ENCODE measurements at regions not wholly inside any gene's neighbourhood (a gene's known extent, or its start where the extent isn't known, plus 50 kb on each side); places are given as distances from the start of the nearest gene placed in this dataset.

DNA sequence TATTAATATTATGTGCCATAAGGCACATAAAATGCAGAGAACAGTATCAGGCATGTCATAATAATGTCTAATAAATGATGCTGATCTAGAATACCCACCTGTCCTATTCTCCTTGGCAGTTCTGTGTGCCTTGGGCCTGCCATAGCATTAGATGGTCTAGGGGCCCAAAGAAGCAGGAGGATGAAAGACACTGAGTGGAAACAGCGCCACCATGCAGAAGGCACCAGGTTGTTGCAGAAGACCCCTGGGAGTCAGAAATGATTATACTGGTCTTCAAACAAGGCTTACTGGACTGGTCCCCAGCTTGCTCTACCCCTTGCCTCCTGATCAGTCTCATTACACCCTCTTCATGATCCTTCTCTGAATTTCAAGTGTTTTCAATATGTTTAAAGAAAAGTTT lies 353.3 kb downstream of the GRIN2B start:
- no peak overlapping the region for H3K4me3 ChIP-seq (ENCODE audit: low read depth, low read length)
- TF ChIP-seq, protein P1, sequence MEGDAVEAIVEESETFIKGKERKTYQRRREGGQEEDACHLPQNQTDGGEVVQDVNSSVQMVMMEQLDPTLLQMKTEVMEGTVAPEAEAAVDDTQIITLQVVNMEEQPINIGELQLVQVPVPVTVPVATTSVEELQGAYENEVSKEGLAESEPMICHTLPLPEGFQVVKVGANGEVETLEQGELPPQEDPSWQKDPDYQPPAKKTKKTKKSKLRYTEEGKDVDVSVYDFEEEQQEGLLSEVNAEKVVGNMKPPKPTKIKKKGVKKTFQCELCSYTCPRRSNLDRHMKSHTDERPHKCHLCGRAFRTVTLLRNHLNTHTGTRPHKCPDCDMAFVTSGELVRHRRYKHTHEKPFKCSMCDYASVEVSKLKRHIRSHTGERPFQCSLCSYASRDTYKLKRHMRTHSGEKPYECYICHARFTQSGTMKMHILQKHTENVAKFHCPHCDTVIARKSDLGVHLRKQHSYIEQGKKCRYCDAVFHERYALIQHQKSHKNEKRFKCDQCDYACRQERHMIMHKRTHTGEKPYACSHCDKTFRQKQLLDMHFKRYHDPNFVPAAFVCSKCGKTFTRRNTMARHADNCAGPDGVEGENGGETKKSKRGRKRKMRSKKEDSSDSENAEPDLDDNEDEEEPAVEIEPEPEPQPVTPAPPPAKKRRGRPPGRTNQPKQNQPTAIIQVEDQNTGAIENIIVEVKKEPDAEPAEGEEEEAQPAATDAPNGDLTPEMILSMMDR (IDR thresholded peaks at IDR 0.05; ENCODE audit: insufficient read depth, low read depth, low read length) = no peak
- DNase-seq (ENCODE audit: low read depth) = no peak

- no peak overlapping the region for H3K4me3 ChIP-seq (ENCODE audit: low read depth, low read length)
- TF ChIP-seq, protein P1 (IDR thresholded peaks at IDR 0.05; ENCODE audit: insufficient read depth, low read depth, low read length) = no peak
- DNase-seq (ENCODE audit: low read depth) = no peak
Observed at GRCh38 chr12:13627536-13627935, 353.9 kb downstream of the GRIN2B start.

GRCh38 chr12:13613297-13613696 lies 368.1 kb downstream of the GRIN2B start:
- no peak overlapping the region for H3K4me3 ChIP-seq (ENCODE audit: low read depth, low read length)
- TF ChIP-seq, protein P1 (IDR thresholded peaks at IDR 0.05; ENCODE audit: insufficient read depth, low read depth, low read length) = no peak

GRCh38 chr12:13609894-13610679 lies 371.3 kb downstream of the GRIN2B start:
- TF ChIP-seq, protein P1 (IDR thresholded peaks at IDR 0.05; ENCODE audit: insufficient read depth, low read depth, low read length) = no peak
- no peak for DNase-seq (ENCODE audit: low read depth)
- H3K4me3 ChIP-seq (ENCODE audit: low read depth, low read length) = no peak overlapping the region

More at GRCh38 chr12:13613297-13613696, 368.1 kb downstream of the GRIN2B start:
- no peak for DNase-seq (ENCODE audit: low read depth)

GRCh38 chr12:13606290-13606689 lies 375.1 kb downstream of the GRIN2B start:
- DNase-seq (ENCODE audit: low read depth) = no peak
- TF ChIP-seq, protein P1 (IDR thresholded peaks at IDR 0.05; ENCODE audit: insufficient read depth, low read depth, low read length) = no peak
- no peak overlapping the region for H3K4me3 ChIP-seq (ENCODE audit: low read depth, low read length)

- no peak for DNase-seq (ENCODE audit: low read depth)
- TF ChIP-seq, protein P1 (IDR thresholded peaks at IDR 0.05; ENCODE audit: insufficient read depth, low read depth, low read length) = no peak
- no peak overlapping the region for H3K4me3 ChIP-seq (ENCODE audit: low read depth, low read length)
Observed at GRCh38 chr12:13603953-13604352, 377.4 kb downstream of the GRIN2B start.

GRCh38 chr12:13602172-13602571 lies 379.2 kb downstream of the GRIN2B start:
- no peak for DNase-seq (ENCODE audit: low read depth)

More at GRCh38 chr12:13602172-13602571, 379.2 kb downstream of the GRIN2B start:
- H3K4me3 ChIP-seq (ENCODE audit: low read depth, low read length) = no peak overlapping the region
- TF ChIP-seq, protein P1 (IDR thresholded peaks at IDR 0.05; ENCODE audit: insufficient read depth, low read depth, low read length) = no peak
